DND-41 (cell line): ENCODE measurements at regions not wholly inside any gene's neighbourhood (a gene's known extent, or its start where the extent isn't known, plus 50 kb on each side); places are given as distances from the start of the nearest gene placed in this dataset.

Experiments used
- ATAC-seq: fragments of 200-7000 bp; cut with Tn5 transposase; 3 replicates; pipeline ENCODE4 v1.9.1; 2021; ENCODE audit warnings: low read depth; ENCODE audit not compliant: insufficient read depth
- DNase-seq: peaks from one replicate; pipeline ENCODE4 v3.0.0-alpha.2; 2020
- H2AFZ ChIP-seq: 2 replicates; pipeline ENCODE4 v1.6.0; 2012; ENCODE audit warnings: low read depth, low read length
- H3K27ac ChIP-seq: 2 replicates; pipeline ENCODE4 v1.5.1; 2012; ENCODE audit warnings: low read length, inconsistent platforms
- H3K27me3 ChIP-seq: fragments of 200-600 bp; sonication (generic); 2 replicates; pipeline ENCODE4 v1.6.0; 2012; ENCODE audit warnings: low read length, mild to moderate bottlenecking, inconsistent platforms; ENCODE audit not compliant: insufficient read depth, poor library complexity
- H3K36me3 ChIP-seq: 2 replicates; pipeline ENCODE4 v1.5.1; 2012; ENCODE audit warnings: low read length, inconsistent platforms; ENCODE audit not compliant: insufficient read depth
- H3K4me1 ChIP-seq: 2 replicates; pipeline ENCODE4 v1.5.1; 2012; ENCODE audit warnings: mild to moderate bottlenecking, low read length; ENCODE audit not compliant: insufficient read depth
- H3K4me2 ChIP-seq: 2 replicates; pipeline ENCODE4 v1.6.0; 2012; ENCODE audit warnings: mild to moderate bottlenecking, moderate library complexity, low read length, inconsistent platforms; ENCODE audit not compliant: insufficient read depth
- H3K4me3 ChIP-seq, 2 experiments: fragments of 200-600 bp in 1 of 2; shearing (Covaris generic) in 1 of 2; 2 replicates each; pipeline ENCODE4 v1.5.1; 2012 to 2016; ENCODE audit warnings: inconsistent platforms in 2 of 2, low read length in 2 of 2, mild to moderate bottlenecking in 2 of 2, low read depth in 1 of 2, moderate library complexity in 1 of 2
- H3K79me2 ChIP-seq: 2 replicates; pipeline ENCODE4 v1.6.0; 2012; ENCODE audit warnings: low read length, inconsistent platforms; ENCODE audit not compliant: insufficient read depth
- H3K9ac ChIP-seq: 2 replicates; pipeline ENCODE4 v1.6.0; 2012; ENCODE audit warnings: low read depth, mild to moderate bottlenecking, inconsistent platforms, low read length, moderate library complexity
- H3K9me3 ChIP-seq: 2 replicates; pipeline ENCODE4 v1.5.1; 2012; ENCODE audit warnings: low read length, moderate library complexity, mild to moderate bottlenecking, inconsistent platforms; ENCODE audit not compliant: insufficient read depth, severe bottlenecking
- H4K20me1 ChIP-seq: 2 replicates; pipeline ENCODE4 v1.6.0; 2012; ENCODE audit warnings: low read length; ENCODE audit not compliant: insufficient read depth
- CTCF ChIP-seq: IDR thresholded peaks from 2 replicates; pipeline ENCODE4 v1.5.1; 2012; ENCODE audit warnings: borderline replicate concordance, low read length, moderate library complexity, mild to moderate bottlenecking; ENCODE audit not compliant: poor library complexity, severe bottlenecking; ENCODE audit errors: extremely low read depth
- EZH2 ChIP-seq: IDR thresholded peaks from 3 replicates; pipeline ENCODE4 v1.6.1; 2012; ENCODE audit warnings: borderline replicate concordance, low read depth, mild to moderate bottlenecking, moderate library complexity, low read length, inconsistent platforms; ENCODE audit not compliant: severe bottlenecking

GRCh38 chr12:24012528-24012927 is 63.1 kb upstream of the SOX5 start:
- H2AFZ ChIP-seq = no peak overlapping the region
- H3K79me2 ChIP-seq = no peaks in the 10 kb centered on the region
- no peaks in the 10 kb centered on the region for H3K36me3 ChIP-seq
- peaks cover 4% of the 10 kb centered on the region; the same call in 1 of the 2 replicates for H3K4me1 ChIP-seq
- peak; percentile 24; the same call in 2 of the 3 replicates for ATAC-seq
- H3K4me2 ChIP-seq = no peak overlapping the region
- no peak for TF ChIP-seq EZH2
- peak; percentile 53 for TF ChIP-seq CTCF
- no peak for DNase-seq
- H3K27ac ChIP-seq = no peak overlapping the region
- no peak overlapping the region for H3K9ac ChIP-seq
- H3K9me3 ChIP-seq = no peaks in the 10 kb centered on the region
- H3K4me3 ChIP-seq = no peak overlapping the region
- H4K20me1 ChIP-seq = no peaks in the 10 kb centered on the region
- no peaks in the 10 kb centered on the region for H3K27me3 ChIP-seq

DNA sequence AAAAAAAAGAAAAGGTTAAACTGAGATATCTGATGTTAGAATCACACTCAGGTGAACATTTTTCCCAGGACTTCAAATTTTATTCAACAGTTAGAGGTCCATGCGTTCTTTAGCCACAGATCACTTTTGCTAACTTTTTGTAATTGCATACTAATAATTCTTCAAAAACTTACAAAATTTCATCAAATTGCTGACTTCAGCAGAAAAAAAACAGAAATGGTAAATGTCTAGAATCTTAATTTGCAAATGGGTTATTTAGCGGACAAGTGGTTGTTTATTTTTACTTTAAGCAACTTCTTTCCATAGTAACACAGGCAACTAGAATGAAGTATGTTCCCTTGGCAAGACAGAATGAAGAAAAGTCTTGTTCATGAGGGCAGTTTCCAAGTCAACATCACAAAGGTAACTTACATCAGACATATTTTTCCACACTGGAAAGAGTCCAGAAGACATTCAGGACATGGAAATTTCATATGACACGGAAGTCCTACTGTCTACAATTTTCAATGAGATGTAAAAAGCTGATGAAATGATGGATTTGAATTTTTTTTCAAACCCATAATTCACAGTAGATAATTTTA is 62.5 kb upstream of the SOX5 start:
- H4K20me1 ChIP-seq = no peaks in the 10 kb centered on the region
- peaks cover 4% of the 10 kb centered on the region; the same call in 1 of the 2 replicates for H3K4me1 ChIP-seq
- H3K4me2 ChIP-seq = no peak overlapping the region
- no peaks in the 10 kb centered on the region for H3K9me3 ChIP-seq
- no peak overlapping the region for H3K4me3 ChIP-seq
- TF ChIP-seq CTCF = no peak
- no peak for TF ChIP-seq EZH2
- no peak overlapping the region for H3K27ac ChIP-seq
- H3K79me2 ChIP-seq = no peaks in the 10 kb centered on the region
- H2AFZ ChIP-seq = no peak overlapping the region
- DNase-seq (no peak), ATAC-seq (no peak)
- H3K27me3 ChIP-seq = no peaks in the 10 kb centered on the region
- H3K36me3 ChIP-seq = no peaks in the 10 kb centered on the region
- H3K9ac ChIP-seq = no peak overlapping the region

GRCh38 chr12:24008166-24008565 is 58.7 kb upstream of the SOX5 start:
- DNase-seq (no peak), ATAC-seq (no peak)
- H3K79me2 ChIP-seq = no peaks in the 10 kb centered on the region
- H3K4me3 ChIP-seq = no peak overlapping the region
- H2AFZ ChIP-seq = no peak overlapping the region
- no peaks in the 10 kb centered on the region for H3K27me3 ChIP-seq
- no peaks in the 10 kb centered on the region for H3K36me3 ChIP-seq
- H3K27ac ChIP-seq = no peak overlapping the region
- H4K20me1 ChIP-seq = no peaks in the 10 kb centered on the region
- H3K9ac ChIP-seq = no peak overlapping the region
- H3K4me2 ChIP-seq = no peak overlapping the region
- TF ChIP-seq EZH2 (no peak), CTCF (no peak)
- H3K9me3 ChIP-seq = no peaks in the 10 kb centered on the region
- no peaks in the 10 kb centered on the region for H3K4me1 ChIP-seq
